Activated CD4-positive, alpha-beta memory T cell treated with anti-CD3 and anti-CD28 coated beads for 36 hours (primary cell): ENCODE measurements at regions not wholly inside any gene's neighbourhood (a gene's known extent, or its start where the extent isn't known, plus 50 kb on each side); places are given as distances from the start of the nearest gene placed in this dataset.

Experiments used
- CTCF ChIA-PET: fragments of 350-600 bp; sonication (Branson Sonifier 250); formaldehyde crosslinking; loops from one replicate; lab custom pipeline; 2021; ENCODE audit warnings: antibody characterized with exemption, inconsistent platforms; lab: Charles Lee
- POLR2A ChIA-PET: fragments of 350-600 bp; sonication (Branson Sonifier 250); formaldehyde crosslinking; loops from one replicate; lab custom pipeline; 2021; ENCODE audit warnings: antibody characterized with exemption; lab: Charles Lee
- DNase-seq: peaks from one replicate; pipeline ENCODE4 v3.0.0-alpha.2; 2020
- H3K27ac Mint-ChIP-seq: one replicate; pipeline ENCODE4 v1.8.0; 2021; ENCODE audit warnings: mixed read lengths
- H3K27me3 Mint-ChIP-seq: one replicate; pipeline ENCODE4 v1.8.0; 2021; ENCODE audit warnings: mixed read lengths
- H3K36me3 Mint-ChIP-seq: one replicate; pipeline ENCODE4 v1.8.0; 2021; ENCODE audit warnings: mixed read lengths
- H3K4me1 Mint-ChIP-seq: one replicate; pipeline ENCODE4 v1.8.0; 2021; ENCODE audit warnings: low read depth, mixed read lengths
- H3K4me3 Mint-ChIP-seq: one replicate; pipeline ENCODE4 v1.8.0; 2021; ENCODE audit warnings: mild to moderate bottlenecking, mixed read lengths
- H3K9me3 Mint-ChIP-seq: one replicate; pipeline ENCODE4 v1.8.0; 2021; ENCODE audit warnings: mixed read lengths
- intact Hi-C: fragments of 100-400 bp; cut with micrococcal nuclease; formaldehyde crosslinking; loops from one replicate; pipeline ENCODE4 v1.15.1; 2023

DNA sequence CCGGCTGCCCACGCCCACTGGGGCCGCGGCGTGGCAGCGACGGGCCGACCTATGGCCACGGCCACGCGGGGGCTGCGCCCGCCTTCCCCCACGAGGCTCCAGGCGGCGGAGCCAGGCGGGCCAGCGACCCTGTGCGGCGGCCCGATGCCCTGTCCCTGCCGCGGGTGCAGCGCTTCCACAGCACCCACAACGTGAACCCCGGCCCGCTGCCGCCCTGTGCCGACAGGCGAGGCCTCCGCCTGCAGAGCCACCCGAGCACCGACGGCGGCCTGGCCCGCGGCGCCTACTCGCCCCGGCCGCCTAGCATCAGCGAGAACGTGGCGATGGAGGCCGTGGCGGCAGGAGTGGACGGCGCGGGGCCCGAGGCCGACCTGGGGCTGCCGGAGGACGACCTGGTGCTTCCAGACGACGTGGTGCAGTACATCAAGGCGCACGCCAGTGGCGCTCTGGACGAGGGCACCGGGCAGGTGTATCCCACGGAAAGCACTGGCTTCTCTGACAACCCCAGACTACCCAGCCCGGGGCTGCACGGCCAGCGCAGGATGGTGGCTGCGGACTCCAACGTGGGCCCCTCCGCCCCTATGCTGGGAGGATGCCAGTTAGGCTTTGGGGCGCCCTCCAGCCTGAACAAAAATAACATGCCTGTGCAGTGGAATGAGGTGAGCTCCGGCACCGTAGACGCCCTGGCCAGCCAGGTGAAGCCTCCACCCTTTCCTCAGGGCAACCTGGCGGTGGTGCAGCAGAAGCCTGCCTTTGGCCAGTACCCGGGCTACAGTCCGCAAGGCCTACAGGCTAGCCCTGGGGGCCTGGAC is 253.2 kb downstream of the GLI2 start:
- DNase-seq, result no peak
- ChIA-PET POLR2A (no interaction called here), CTCF (no interaction called here)
- no peak overlapping the region for H3K27ac Mint-ChIP-seq
- no peaks in the 10 kb centered on the region for H3K36me3 Mint-ChIP-seq
- no peaks in the 10 kb centered on the region for H3K27me3 Mint-ChIP-seq
- H3K4me3 Mint-ChIP-seq, result no peak overlapping the region
- no peaks in the 10 kb centered on the region for H3K4me1 Mint-ChIP-seq
- H3K9me3 Mint-ChIP-seq, result no peaks in the 10 kb centered on the region
- intact Hi-C loops, result no loop called here

DNA sequence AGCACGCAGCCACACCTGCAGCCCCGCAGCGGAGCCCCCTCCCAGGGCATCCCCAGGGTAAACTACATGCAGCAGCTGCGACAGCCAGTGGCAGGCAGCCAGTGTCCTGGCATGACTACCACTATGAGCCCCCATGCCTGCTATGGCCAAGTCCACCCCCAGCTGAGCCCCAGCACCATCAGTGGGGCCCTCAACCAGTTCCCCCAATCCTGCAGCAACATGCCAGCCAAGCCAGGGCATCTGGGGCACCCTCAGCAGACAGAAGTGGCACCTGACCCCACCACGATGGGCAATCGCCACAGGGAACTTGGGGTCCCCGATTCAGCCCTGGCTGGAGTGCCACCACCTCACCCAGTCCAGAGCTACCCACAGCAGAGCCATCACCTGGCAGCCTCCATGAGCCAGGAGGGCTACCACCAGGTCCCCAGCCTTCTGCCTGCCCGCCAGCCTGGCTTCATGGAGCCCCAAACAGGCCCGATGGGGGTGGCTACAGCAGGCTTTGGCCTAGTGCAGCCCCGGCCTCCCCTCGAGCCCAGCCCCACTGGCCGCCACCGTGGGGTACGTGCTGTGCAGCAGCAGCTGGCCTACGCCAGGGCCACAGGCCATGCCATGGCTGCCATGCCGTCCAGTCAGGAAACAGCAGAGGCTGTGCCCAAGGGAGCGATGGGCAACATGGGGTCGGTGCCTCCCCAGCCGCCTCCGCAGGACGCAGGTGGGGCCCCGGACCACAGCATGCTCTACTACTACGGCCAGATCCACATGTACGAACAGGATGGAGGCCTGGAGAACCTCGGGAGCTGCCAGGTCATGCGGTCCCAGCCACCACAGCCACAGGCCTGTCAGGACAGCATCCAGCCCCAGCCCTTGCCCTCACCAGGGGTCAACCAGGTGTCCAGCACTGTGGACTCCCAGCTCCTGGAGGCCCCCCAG is 254.1 kb downstream of the GLI2 start:
- Mint-ChIP-seq H3K4me1 (no peaks in the 10 kb centered on the region), H3K36me3 (no peaks in the 10 kb centered on the region), H3K9me3 (no peaks in the 10 kb centered on the region), H3K27ac (no peak overlapping the region), H3K4me3 (no peak overlapping the region), H3K27me3 (no peaks in the 10 kb centered on the region)
- DNase-seq, result no peak
- POLR2A ChIA-PET, result no interaction called here
- intact Hi-C loops, result no loop called here
- CTCF ChIA-PET, result no interaction called here

DNA sequence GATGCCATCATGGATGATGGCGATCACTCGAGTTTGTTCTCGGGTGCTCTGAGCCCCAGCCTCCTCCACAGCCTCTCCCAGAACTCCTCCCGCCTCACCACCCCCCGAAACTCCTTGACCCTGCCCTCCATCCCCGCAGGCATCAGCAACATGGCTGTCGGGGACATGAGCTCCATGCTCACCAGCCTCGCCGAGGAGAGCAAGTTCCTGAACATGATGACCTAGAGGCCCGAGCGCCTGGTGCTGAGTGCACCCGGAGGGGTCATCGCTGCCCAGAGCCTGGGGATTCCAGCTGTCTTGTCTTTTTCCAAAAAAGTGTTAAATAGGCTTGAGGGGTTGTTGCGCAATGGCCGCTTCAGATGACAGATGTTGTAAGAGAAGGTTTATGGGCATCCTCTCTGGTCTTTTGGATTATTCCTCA is 254.8 kb downstream of the GLI2 start:
- H3K36me3 Mint-ChIP-seq, result no peaks in the 10 kb centered on the region
- H3K9me3 Mint-ChIP-seq, result no peaks in the 10 kb centered on the region
- ChIA-PET POLR2A (no interaction called here), CTCF (no interaction called here)
- no peaks in the 10 kb centered on the region for H3K4me1 Mint-ChIP-seq
- no peak overlapping the region for H3K27ac Mint-ChIP-seq
- H3K27me3 Mint-ChIP-seq, result peaks cover 2% of the 10 kb centered on the region
- intact Hi-C loops, result no loop called here
- H3K4me3 Mint-ChIP-seq, result no peak overlapping the region
- no peak for DNase-seq

DNA sequence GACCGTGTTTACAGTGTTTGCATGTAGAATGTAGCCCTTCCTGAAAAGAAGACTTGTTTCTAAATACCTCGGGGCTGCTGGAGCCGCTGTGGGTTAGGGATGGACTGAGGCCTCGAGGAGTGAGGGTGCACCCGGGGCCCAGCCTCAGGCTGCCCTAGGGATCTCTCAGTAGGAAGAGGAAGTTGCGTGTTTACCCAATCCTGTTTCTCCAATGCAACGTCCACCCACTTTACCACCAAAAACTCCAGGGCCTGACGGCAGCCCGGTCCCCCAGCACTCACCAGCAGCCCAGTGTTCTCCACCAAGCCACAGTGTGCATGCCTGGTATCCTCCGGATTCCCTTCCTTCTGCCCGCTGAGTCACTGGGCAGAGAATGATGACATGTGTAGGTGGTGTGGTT is 255.8 kb downstream of the GLI2 start:
- intact Hi-C loops, result no loop called here
- POLR2A ChIA-PET, result no interaction called here
- no peak for DNase-seq
- H3K36me3 Mint-ChIP-seq, result no peaks in the 10 kb centered on the region
- peaks cover 2% of the 10 kb centered on the region for H3K27me3 Mint-ChIP-seq
- CTCF ChIA-PET, result no interaction called here
- no peaks in the 10 kb centered on the region for H3K9me3 Mint-ChIP-seq
- no peak overlapping the region for H3K27ac Mint-ChIP-seq
- no peaks in the 10 kb centered on the region for H3K4me1 Mint-ChIP-seq
- H3K4me3 Mint-ChIP-seq, result no peak overlapping the region

DNA sequence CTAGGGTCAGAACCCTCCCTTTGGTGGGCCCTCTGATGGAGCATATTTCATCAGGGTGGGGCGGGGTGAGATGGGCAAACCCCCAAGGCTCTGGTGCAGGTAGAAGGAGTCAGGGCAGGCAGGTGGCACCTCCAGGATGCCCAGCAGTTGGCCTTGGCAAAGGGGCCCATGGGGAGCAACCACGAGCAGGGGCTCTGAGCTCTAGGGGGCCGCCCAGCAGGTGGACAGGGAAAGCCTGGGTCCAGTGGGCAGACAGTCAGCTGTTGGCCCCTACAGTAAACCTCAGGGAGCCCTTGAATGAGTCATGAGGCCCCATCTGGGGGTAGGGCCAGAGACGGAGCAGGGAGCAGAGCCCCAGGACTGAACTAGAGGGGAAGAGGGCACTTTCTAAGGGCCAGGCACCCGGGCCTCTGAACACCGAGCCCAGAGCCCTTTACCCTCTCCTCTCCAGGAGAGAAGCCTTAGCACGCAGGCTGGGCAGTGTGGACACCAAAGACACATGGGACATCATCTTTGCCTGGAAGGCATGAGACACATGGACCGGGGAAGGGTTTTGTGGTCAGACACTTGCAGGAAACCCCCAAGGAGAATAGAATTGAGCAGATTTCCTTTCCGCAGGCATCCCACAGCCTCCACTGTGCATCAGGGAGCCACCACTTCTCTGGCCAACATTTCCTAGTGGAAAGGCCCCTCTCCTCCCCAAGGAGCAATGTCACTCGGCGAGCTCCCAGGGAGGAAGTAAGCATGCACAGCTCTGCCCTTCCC is 257.3 kb downstream of the GLI2 start:
- ChIA-PET POLR2A (no interaction called here), CTCF (no interaction called here)
- Mint-ChIP-seq H3K36me3 (no peaks in the 10 kb centered on the region), H3K27ac (no peak overlapping the region), H3K27me3 (peaks cover 2% of the 10 kb centered on the region), H3K4me3 (no peak overlapping the region), H3K9me3 (no peaks in the 10 kb centered on the region), H3K4me1 (no peaks in the 10 kb centered on the region)
- DNase-seq, result no peak
- intact Hi-C loops, result no loop called here

DNA sequence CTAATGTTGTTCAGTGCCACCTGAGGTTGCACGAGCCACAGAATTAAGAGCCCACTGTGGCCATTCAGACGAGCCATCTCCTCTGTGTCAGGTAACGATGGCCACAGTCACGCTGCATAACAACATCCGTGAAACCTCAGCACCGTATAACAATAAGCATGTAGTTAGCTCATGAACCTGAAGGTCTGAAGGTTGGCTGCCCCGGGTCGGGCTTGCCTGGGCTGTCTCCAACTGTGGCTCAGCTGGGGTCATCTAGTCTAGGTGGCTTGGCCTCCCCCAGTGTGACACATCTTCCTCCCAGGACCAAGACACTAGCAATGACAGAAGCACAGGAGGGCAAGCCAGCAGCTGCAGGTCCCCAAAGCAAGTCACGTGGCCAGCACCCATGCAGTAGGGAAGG is 258.0 kb downstream of the GLI2 start:
- Mint-ChIP-seq H3K27me3 (peaks cover 2% of the 10 kb centered on the region), H3K36me3 (no peaks in the 10 kb centered on the region), H3K4me1 (no peaks in the 10 kb centered on the region), H3K27ac (no peak overlapping the region), H3K9me3 (peaks cover 2% of the 10 kb centered on the region), H3K4me3 (no peak overlapping the region)
- ChIA-PET POLR2A (no interaction called here), CTCF (no interaction called here)
- intact Hi-C loops, result no loop called here
- no peak for DNase-seq

DNA sequence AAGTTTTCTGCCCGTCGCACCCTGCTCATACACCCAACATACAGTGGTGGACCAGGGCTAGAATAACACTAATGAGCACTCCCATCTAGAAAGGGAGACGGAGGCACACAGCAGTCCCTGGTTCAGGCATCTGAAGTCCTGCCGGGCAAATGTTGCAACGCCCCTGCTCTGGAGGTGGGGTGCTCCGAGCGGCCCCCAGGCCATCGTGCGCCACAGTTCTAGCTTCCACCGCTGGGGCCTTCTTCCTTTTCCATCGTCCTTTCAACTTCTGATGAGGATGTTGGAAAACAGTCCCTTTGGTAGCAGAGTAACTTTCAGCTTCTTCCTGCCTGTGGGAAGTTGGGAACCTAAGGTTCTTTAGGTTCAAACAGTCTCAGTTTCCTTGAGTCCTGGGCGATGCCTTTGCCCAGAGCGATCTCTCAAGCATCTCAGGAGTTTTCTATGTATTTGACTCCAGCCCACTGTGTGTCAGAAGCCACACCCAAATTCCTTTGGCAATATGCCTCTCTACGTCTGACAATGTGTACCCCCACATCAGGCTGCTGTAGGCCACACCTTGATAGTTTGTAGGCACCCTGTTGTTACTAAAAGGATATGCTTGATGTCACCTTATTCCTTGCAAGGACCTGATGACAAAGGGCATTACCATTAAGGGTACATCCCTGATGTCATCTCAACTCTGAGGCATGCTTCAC is 258.8 kb downstream of the GLI2 start:
- ChIA-PET POLR2A (no interaction called here), CTCF (no interaction called here)
- Mint-ChIP-seq H3K4me3 (no peak overlapping the region), H3K27me3 (peaks cover 2% of the 10 kb centered on the region), H3K9me3 (peaks cover 2% of the 10 kb centered on the region), H3K27ac (no peak overlapping the region), H3K4me1 (no peaks in the 10 kb centered on the region), H3K36me3 (no peaks in the 10 kb centered on the region)
- intact Hi-C loops, result no loop called here
- no peak for DNase-seq

DNA sequence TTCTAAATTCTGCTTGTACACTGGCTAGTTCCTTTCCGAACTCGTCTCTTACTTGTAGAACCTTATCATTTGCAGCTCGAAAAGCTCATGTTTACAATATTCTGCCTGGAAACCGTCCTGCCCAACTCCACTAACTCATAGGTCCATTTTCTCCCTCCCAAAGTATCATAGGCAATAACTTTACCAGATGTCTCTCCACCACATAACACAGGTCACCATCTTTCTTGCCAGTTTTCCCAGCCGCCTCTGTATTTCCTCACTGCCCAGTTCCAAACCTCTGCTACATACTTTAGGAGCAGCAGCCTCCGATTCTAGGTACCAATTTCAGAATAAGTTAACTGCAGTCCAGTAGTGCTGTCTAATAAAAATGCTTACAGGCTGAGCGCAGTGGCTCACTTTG is 259.5 kb downstream of the GLI2 start:
- POLR2A ChIA-PET, result no interaction called here
- H3K4me3 Mint-ChIP-seq, result no peak overlapping the region

DNA sequence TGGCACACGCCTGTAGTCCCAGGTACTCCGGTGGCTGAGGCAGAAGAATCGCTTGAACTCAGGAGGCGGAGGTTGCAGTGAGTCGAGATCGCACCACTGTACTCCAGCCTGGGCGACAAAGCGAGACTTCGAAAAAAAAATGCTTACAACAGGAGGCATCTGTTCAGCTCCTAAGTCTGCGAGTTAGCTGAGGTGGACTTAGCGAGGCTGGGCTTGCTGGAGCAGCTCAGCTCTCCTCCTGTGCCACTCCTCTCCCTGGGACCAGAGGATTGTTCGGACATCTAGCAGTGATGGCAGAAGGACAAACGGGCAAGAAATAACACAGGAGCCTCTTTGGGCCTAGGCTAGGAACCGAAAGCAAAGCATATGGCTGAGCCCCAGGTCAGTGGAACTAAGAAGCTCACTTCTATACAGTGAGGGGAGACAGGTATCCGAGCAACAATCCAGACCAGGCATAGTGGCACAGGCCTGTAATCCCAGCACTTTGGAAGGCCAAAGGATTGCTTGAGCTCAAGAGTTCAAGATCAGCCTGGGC is 260.1 kb downstream of the GLI2 start:
- no peak for DNase-seq

More for the DNA sequence above, 259.5 kb downstream of the GLI2 start:
- H3K27ac Mint-ChIP-seq, result no peak overlapping the region
- peaks cover 2% of the 10 kb centered on the region for H3K27me3 Mint-ChIP-seq
- intact Hi-C loops, result no loop called here
- CTCF ChIA-PET, result no interaction called here
- peaks cover 2% of the 10 kb centered on the region for H3K9me3 Mint-ChIP-seq
- H3K4me1 Mint-ChIP-seq, result no peaks in the 10 kb centered on the region
- no peak for DNase-seq
- H3K36me3 Mint-ChIP-seq, result no peaks in the 10 kb centered on the region

DNA sequence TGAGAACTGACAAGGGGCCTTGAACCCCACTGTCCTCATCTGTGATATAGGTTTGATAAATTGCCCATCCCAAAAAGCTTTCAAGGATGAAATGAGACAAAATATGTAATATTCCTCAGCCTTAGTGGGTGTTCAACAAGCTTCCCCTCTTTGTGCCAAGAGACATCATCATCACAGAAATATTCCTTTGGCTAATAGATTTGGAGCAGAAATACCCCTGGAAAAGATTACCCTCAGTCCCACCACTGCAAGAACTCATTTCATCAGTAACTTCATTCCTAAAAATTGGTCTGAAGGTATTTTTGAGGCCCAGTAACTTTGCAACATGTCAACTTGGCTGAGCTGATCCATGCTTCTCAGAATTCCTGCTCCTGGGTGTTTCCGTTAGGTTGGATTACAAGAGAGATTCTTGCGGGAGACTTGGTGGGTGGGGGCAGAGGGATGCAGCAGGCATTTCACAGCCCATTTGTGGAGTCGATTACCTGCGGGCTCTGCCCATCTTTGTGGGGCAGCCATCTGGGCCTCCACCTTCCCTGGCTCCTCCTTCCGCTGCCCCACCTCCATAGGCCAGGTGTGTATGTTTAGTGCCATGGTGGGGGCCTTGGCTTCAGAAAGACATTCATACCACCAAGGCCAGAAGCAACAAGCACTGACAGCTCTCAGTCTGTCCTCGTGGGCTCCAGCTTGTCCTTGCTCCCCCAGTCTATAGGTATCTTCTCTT is 263.9 kb downstream of the GLI2 start:
- H3K27ac Mint-ChIP-seq, result no peak overlapping the region
- POLR2A ChIA-PET, result no interaction called here
- H3K4me1 Mint-ChIP-seq, result no peaks in the 10 kb centered on the region
- peaks cover 2% of the 10 kb centered on the region for H3K27me3 Mint-ChIP-seq
- peaks cover 2% of the 10 kb centered on the region for H3K9me3 Mint-ChIP-seq
- intact Hi-C loops, result no loop called here
- no peak for DNase-seq
- H3K36me3 Mint-ChIP-seq, result no peaks in the 10 kb centered on the region
- H3K4me3 Mint-ChIP-seq, result no peak overlapping the region
- CTCF ChIA-PET, result no interaction called here

More for the DNA sequence above, 260.1 kb downstream of the GLI2 start:
- intact Hi-C loops, result no loop called here
- POLR2A ChIA-PET, result no interaction called here
- Mint-ChIP-seq H3K4me3 (no peak overlapping the region), H3K27ac (no peak overlapping the region), H3K27me3 (peaks cover 2% of the 10 kb centered on the region), H3K4me1 (no peaks in the 10 kb centered on the region), H3K9me3 (peaks cover 2% of the 10 kb centered on the region), H3K36me3 (no peaks in the 10 kb centered on the region)
- CTCF ChIA-PET, result no interaction called here

DNA sequence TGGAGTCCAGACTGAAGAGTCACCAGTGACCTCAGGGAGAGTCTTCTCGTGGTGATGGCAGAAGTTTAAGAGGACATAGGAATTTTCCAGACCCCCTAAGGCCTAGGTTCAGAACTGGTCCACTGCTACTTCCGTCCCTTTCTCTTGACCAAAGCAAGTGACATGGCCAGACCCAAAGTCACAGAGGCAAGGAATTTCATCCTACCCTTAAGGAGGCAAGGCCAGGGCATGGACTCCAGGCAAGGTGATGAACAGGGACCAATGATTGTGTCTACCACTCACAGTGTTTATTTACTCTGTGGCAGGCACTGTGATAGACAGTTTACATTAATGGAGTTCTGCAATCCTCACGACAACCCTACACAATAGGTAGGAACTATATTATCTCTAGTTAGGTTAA is 265.1 kb downstream of the GLI2 start:
- ChIA-PET CTCF (no interaction called here), POLR2A (no interaction called here)
- intact Hi-C loops, result no loop called here
- no peaks in the 10 kb centered on the region for H3K36me3 Mint-ChIP-seq
- no peak overlapping the region for H3K4me3 Mint-ChIP-seq
- no peaks in the 10 kb centered on the region for H3K4me1 Mint-ChIP-seq
- peaks cover 2% of the 10 kb centered on the region for H3K9me3 Mint-ChIP-seq
- DNase-seq, result no peak
- no peak overlapping the region for H3K27ac Mint-ChIP-seq
- H3K27me3 Mint-ChIP-seq, result peaks cover 5% of the 10 kb centered on the region
